ENCODE measurements at regions not wholly inside any gene's neighbourhood (a gene's known extent, or its start where the extent isn't known, plus 50 kb on each side); places are given as distances from the start of the nearest gene placed in this dataset.

DNA sequence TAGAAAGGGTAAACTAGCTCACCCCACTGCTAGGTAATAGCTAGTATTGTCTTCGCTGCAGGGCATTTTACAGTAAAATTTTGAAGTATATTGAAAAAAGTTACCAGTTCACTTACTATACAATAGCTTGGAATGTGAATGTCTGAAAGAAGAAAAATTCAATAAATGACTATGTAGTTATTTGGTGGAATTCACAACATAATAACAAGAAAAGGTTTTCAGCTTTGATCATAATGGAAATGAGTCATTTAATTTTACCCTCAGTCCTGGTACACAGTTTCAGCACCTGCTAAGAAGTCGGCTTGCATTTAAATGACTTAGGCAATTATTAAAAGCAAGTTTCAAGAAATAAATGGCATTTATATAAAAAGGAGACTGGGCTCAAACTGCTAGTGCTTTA is 90.4 kb downstream of the NUP35 start:
- DNase-seq: no peak

- DNase-seq: no peak
Measured at GRCh38 chr2:183215917-183216316, 91.7 kb downstream of the NUP35 start.

DNA sequence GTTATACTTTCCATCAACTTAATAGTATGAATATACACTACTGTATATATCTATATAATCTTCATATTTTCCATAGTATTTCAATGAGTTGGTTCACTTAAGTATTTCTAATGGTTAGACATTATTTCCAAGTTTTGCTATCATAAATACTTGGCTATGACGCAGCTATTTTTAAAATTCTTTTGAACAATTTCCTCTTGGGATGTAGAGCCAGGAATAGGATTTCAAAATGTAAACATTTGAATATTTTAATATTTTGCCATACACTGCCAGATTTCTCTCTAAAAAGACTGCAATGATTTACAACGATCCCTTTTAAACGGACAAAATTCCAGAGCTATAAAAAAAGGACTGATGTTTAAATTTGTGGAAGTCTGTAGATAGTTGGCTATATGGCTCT is 95.6 kb downstream of the NUP35 start:
- no peak for DNase-seq

DNA sequence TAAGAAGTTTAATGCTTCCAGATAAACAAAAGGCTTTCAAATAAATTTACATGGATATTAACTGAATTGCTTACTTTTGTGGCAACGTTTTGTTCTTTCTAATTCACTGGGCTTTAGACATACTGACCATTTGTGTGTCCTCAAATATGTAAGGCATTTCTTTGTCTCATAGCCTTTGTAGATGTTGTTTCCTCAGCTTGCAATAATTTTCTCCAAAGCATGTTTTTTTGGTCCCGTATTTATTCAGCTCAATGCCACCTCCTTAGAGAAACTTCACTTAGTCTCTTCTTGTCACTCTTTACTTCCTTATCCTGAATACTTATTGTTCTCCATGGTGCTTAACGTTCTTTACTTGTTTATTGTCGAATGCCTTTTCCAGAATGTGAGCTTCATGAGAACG is 98.5 kb downstream of the NUP35 start:
- DNase-seq: no peak

- no peak for DNase-seq
Measured at GRCh38 chr2:183224948-183225347, 100.7 kb downstream of the NUP35 start.

- no peak for DNase-seq
Measured at GRCh38 chr2:183227176-183227575, 102.9 kb downstream of the NUP35 start.

GRCh38 chr2:183229386-183229785 is 105.1 kb downstream of the NUP35 start:
- no peak for DNase-seq

DNA sequence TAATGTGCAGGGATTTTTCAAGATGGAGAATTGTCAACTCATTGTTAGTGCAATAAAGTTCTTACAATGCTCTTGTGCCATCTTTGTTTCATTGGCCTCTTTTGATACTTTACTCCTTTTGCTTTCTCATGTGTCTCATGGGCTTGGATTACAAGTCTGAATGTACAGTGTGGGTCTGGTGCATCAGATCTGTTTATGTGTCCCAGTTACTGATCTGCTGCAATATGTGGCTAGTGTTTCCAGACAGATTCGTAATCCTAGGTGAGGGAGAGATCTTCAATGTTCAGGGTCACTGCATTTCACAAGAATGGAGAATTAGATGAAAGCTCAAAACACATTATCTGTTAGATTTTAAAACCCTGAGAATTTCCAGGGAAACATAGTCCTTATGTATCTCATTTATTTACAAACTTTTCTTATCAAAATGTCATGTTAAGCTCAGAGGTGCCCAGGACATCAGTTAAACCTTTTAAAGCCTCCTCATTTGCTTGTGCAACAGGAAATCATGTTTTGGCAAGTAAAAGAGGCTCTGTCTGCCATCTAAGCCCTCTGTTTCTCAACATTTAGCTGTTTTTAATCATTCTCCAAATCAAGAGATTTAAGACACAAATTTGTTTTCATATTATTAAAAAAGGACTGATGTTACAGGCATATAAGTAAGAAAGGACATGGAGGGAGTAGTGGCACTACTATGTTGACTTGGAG is 108.1 kb downstream of the NUP35 start:
- DNase-seq: no peak

GRCh38 chr2:183242937-183243336 is 118.7 kb downstream of the NUP35 start:
- no peak for DNase-seq

GRCh38 chr2:183243758-183244157 is 119.5 kb downstream of the NUP35 start:
- no peak for DNase-seq

DNA sequence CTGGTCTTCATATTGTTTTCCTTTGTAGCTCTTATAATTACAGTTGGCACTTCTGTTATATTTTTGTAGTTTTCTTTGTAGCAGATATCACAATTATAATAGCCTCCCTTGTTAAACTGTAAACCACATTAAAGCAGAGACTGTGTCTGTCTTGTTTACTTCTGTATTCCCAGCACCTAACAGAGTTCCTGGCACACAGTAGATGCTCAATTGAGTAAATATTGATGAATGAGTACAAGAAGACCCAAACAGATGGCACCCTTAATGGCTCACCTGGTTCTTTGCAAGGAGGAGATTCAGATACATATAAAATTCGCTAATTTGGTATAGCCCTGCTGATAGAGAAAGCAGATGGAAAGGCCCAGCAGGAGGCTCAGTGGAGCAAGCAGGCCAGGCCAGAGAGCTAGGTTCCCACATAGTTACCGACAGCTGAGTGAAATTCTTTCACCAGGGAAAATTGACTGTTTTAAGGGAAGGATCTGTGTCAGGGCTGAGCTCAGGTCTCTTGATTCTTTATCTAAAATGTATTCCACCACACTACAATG is 120.1 kb downstream of the NUP35 start:
- DNase-seq: no peak

GRCh38 chr2:183248866-183249567 is 124.8 kb downstream of the NUP35 start:
- peak; percentile 36 for DNase-seq

GRCh38 chr2:183250061-183250460 is 125.8 kb downstream of the NUP35 start:
- no peak for DNase-seq

DNA sequence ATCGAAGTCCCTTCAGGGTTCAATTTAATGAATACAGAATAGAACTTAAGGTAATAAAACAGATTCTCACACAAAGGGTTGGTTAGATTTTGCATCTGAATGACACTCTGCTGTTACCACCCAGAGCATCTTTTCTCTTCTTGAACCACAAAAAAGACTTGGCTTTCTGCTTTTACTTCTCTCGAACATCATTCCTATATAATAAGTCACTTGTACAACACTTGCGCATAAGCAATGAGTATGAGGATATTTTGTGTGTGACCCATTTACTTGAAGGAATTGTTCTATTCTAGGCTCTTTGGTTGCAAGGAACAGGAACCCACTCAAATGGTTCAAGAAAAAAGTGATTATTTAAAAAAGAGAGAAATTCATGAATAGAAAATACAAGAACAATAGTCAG is 126.2 kb downstream of the NUP35 start:
- no peak for DNase-seq

DNA sequence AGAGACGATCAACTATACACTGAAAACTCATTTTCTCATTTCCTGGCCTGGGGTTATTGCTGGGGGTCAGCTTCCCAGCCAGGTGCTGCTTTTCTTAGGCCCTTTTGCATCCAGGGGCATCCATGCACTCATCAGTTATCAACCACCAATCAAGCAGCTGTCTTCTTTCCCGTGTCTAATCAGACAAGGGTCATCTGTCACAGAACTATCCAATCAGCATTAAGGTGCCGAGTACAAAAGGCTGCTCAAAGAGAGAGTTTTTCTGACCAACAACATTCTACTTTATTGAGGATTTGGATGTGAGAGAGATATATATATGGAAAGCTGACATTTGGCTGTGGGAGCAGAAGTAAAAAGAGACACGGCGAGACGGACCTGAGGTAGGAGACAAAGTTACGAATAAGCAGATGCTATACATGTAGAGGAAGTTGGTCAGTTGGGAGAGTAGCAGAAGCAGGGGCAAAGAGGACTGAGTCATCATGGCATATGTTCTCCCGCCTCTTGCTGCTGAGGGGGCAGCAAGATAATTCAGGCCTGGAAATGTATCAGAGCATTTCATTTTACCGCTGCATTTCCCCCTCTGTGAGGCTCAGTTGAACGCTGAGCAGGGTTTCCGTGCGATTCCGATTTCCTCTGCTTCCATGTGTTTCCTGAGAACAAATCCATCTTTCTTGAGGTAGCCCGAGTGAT is 129.3 kb downstream of the NUP35 start:
- no peak for DNase-seq

GRCh38 chr2:183255411-183255810 is 131.2 kb downstream of the NUP35 start:
- DNase-seq: no peak

DNA sequence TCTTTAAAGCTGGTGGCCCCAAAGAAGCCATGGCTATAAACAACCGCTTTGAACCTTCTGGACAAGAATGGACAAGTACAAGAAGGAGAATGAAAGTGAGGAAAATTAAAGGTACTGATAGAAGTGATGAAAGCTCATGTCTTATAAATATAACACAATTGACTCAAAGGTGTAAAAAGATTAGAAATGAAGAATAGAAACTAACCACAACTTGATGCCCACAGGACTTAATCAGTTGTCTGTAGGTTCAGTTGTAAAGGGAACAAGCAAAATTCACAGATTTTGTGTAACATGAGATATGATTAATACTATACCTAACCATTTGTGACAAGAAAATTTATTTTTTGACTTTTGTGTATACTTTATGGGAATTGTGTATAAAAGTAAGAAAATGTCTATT is 135.7 kb downstream of the NUP35 start:
- no peak for DNase-seq

DNA sequence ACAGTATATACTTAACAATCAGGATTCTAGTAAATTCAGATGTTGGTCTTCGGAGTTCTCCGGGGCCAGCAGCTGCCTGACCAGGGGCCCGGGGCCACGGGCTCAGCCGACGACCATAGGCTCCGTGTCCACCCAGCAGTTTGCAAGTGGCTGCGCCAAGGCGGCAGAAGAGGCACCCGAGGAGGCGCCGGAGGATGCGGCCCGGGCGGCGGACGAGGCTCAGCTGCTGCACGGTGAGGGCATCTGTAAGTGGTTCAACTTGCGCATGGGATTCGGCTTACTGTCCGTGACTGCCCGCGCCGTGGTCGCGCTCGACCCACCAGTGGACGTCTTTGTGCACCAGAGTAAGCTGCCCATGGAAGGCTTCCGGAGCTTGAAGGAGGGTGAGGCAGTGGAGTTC is 136.3 kb downstream of the NUP35 start:
- no peak for DNase-seq

- no peak for DNase-seq
Measured at GRCh38 chr2:183264890-183265535, 140.8 kb downstream of the NUP35 start.

- DNase-seq: no peak
Measured at GRCh38 chr2:183267148-183267827, 143.0 kb downstream of the NUP35 start.

DNA sequence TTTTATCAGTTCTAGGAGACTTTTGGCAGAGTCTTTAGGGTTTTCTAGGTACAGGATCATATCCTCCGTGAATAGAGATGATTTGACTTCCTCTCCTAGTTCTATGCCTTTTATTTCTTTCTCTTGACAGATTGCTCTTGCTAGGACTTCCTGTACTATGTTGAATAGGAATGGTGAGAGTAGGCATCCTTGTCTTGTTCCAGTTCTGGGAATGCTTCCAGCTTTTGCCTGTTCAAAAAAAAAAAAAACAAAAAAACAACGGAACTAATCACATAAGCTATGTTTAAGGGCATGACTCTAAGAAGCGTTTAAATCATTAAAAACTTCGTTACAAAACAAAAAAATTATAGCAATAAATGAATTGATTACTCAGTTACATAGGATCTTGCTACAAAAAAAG is 145.7 kb downstream of the NUP35 start:
- no peak for DNase-seq

DNA sequence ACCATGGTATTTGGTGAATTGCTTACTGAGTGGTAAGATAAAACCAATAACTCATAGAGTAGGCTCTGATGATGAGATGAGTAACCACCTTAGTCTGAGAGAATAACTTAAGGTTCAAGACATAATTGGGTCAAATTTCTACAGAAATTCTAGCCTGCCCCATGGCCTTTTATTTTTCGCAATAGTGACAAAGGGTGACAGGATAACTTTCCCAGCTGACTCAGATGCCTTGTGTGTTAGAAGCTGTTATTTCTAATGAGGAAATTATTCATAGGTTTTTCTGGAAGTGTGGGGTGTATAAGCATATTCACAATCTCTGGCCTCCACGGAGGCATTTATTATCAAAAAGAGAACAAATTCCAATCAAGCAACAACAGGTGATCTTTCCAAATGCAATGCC is 159.0 kb downstream of the NUP35 start:
- no peak for DNase-seq
